Keratinocyte (primary cell): ENCODE measurements at regions not wholly inside any gene's neighbourhood (a gene's known extent, or its start where the extent isn't known, plus 50 kb on each side); places are given as distances from the start of the nearest gene placed in this dataset.
"Not testable (repeated sequence)": the region's sequence is repeated elsewhere in the genome, so short reads cannot be mapped to it uniquely, and the experiment has no call there.

Experiments used
- DNase-seq: peaks from one replicate; pipeline ENCODE4 v3.0.0-alpha.2; 2011; ENCODE audit warnings: low read depth, missing footprints, low spot score
- FAIRE-seq: peaks from 2 replicates; lab custom pipeline; 2011; peaks lifted over from hg19 to GRCh38; lab: Jason Lieb, UNC
- H2AFZ ChIP-seq: 2 replicates; pipeline ENCODE4 v1.6.0; 2012; ENCODE audit warnings: low read length, control low read depth, inconsistent platforms; ENCODE audit not compliant: control insufficient read depth
- H3K27ac ChIP-seq: 2 replicates; pipeline ENCODE4 v1.5.1; 2011; ENCODE audit warnings: low read length; ENCODE audit not compliant: control insufficient read depth, insufficient read depth
- H3K27me3 ChIP-seq: 3 replicates; pipeline ENCODE4 v1.6.0; 2011; ENCODE audit warnings: low read length; ENCODE audit not compliant: control insufficient read depth, insufficient read depth; ENCODE audit errors: extremely low read depth
- H3K36me3 ChIP-seq, 2 experiments: 2 replicates in 1 of 2; 3 replicates in 1 of 2; pipeline ENCODE4 v1.5.1; 2011; ENCODE audit warnings: low read length in 2 of 2, mild to moderate bottlenecking in 1 of 2; ENCODE audit not compliant: control insufficient read depth in 2 of 2, insufficient read depth in 2 of 2; ENCODE audit errors: extremely low read depth in 1 of 2
- H3K4me1 ChIP-seq: 3 replicates; pipeline ENCODE4 v1.5.1; 2011; ENCODE audit warnings: low read length; ENCODE audit not compliant: control insufficient read depth, insufficient read depth; ENCODE audit errors: extremely low read depth
- H3K4me2 ChIP-seq: 3 replicates; pipeline ENCODE4 v1.6.0; 2011; ENCODE audit warnings: low read depth, low read length; ENCODE audit not compliant: control insufficient read depth, insufficient read depth; ENCODE audit errors: extremely low read depth
- H3K4me3 ChIP-seq, 3 experiments: fragments of 200-600 bp in 1 of 3; sonication (generic) in 1 of 3; 2 replicates in 2 of 3; 3 replicates in 1 of 3; pipeline ENCODE4 v1.5.1; 2011 to 2016; ENCODE audit warnings: low read length in 3 of 3, mild to moderate bottlenecking in 3 of 3, control low read depth in 2 of 3, inconsistent platforms in 1 of 3, low read depth in 1 of 3, mixed read lengths in 1 of 3, mixed run types in 1 of 3, moderate library complexity in 1 of 3; ENCODE audit not compliant: control insufficient read depth in 2 of 3, insufficient read depth in 2 of 3; ENCODE audit errors: extremely low read depth in 1 of 3
- H3K79me2 ChIP-seq: 2 replicates; pipeline ENCODE4 v1.6.0; 2012; ENCODE audit warnings: low read length; ENCODE audit not compliant: control insufficient read depth, insufficient read depth
- H3K9ac ChIP-seq: 3 replicates; pipeline ENCODE4 v1.6.0; 2011; ENCODE audit warnings: low read length; ENCODE audit not compliant: control insufficient read depth, insufficient read depth; ENCODE audit errors: extremely low read depth
- H3K9me1 ChIP-seq: 3 replicates; pipeline ENCODE4 v1.6.0; 2011; ENCODE audit warnings: low read length; ENCODE audit not compliant: control insufficient read depth, insufficient read depth; ENCODE audit errors: extremely low read depth
- H3K9me3 ChIP-seq: 2 replicates; pipeline ENCODE4 v1.5.1; 2012; ENCODE audit warnings: low read depth, low read length; ENCODE audit not compliant: control insufficient read depth
- H4K20me1 ChIP-seq: 3 replicates; pipeline ENCODE4 v1.6.0; 2011; ENCODE audit warnings: low read length; ENCODE audit not compliant: control insufficient read depth, insufficient read depth; ENCODE audit errors: extremely low read depth
- CTCF ChIP-seq, 3 experiments: IDR thresholded peaks in 1 of 3; conservative IDR thresholded peaks in 1 of 3; optimal IDR thresholded peaks in 1 of 3; 2 replicates in 2 of 3; 3 replicates in 1 of 3; pipeline versions ENCODE3 to v1.5.1; 2011; ENCODE audit warnings: low read length in 3 of 3, mild to moderate bottlenecking in 3 of 3, moderate library complexity in 2 of 3, control low read depth in 1 of 3, inconsistent platforms in 1 of 3; ENCODE audit not compliant: insufficient read depth in 2 of 3; ENCODE audit errors: extremely low read depth in 1 of 3
- EZH2 ChIP-seq: IDR thresholded peaks from one replicate; pipeline ENCODE4 v1.6.1; 2012; ENCODE audit warnings: inconsistent platforms, mild to moderate bottlenecking, low read length, moderate library complexity
- dilution Hi-C: fragments of 300-500 bp; cut with MboI; formaldehyde crosslinking; loops from one replicate; pipeline ENCODE4 v1.7.0; 2020; ENCODE audit warnings: low sequenced_read_pairs; ENCODE audit not compliant: extremely low pct_ligation_motif_present

GRCh38 chrX:107374831-107375230, 74.6 kb upstream of the FRMPD3 start:
- DNase-seq (no peak), FAIRE-seq (no peak)
- dilution Hi-C loops: no loop called here
- Histone ChIP-seq H3K27ac (no peak overlapping the region), H3K4me3 (no peak overlapping the region), H3K36me3 (no peaks in the 10 kb centered on the region), H3K4me2 (no peak overlapping the region), H3K9me1 (no peaks in the 10 kb centered on the region), H3K79me2 (no peaks in the 10 kb centered on the region), H3K27me3 (no peaks in the 10 kb centered on the region), H3K9ac (no peak overlapping the region), H3K4me1 (no peaks in the 10 kb centered on the region), H2AFZ (no peak overlapping the region), H3K9me3 (no peaks in the 10 kb centered on the region), H4K20me1 (no peaks in the 10 kb centered on the region)
- TF ChIP-seq CTCF (optimal IDR thresholded peaks at IDR 0.05 in 1 of 3, IDR thresholded peaks at IDR 0.05 in 1 of 3, conservative IDR thresholded peaks at IDR 0.05 in 1 of 3; ENCODE audit: extremely low read depth in 1 of 3, insufficient read depth in 2 of 3, low read length in 3 of 3): no peak
- TF ChIP-seq EZH2: no peak

- FAIRE-seq, H3K9ac ChIP-seq, H3K4me1 ChIP-seq, H3K79me2 ChIP-seq, H3K9me1 ChIP-seq, H3K27ac ChIP-seq, H3K4me2 ChIP-seq, dilution Hi-C loops, DNase-seq, H3K36me3 ChIP-seq, H3K4me3 ChIP-seq, H4K20me1 ChIP-seq, H3K27me3 ChIP-seq, H3K9me3 ChIP-seq, H2AFZ ChIP-seq: not testable (repeated sequence)
Observed at GRCh38 chrX:107376186-107376585, 73.3 kb upstream of the FRMPD3 start.

- H3K27me3 ChIP-seq: peaks cover 26% of the 10 kb centered on the region
- H3K27ac ChIP-seq: no peak overlapping the region
- no peak overlapping the region for H3K9ac ChIP-seq
- FAIRE-seq (no peak), DNase-seq (no peak)
- no peaks in the 10 kb centered on the region for H3K9me3 ChIP-seq
- no peak overlapping the region for H3K4me3 ChIP-seq
- no peaks in the 10 kb centered on the region for H3K9me1 ChIP-seq
- no peak for TF ChIP-seq EZH2
- no peak for TF ChIP-seq CTCF (optimal IDR thresholded peaks at IDR 0.05 in 1 of 3, IDR thresholded peaks at IDR 0.05 in 1 of 3, conservative IDR thresholded peaks at IDR 0.05 in 1 of 3; ENCODE audit: extremely low read depth in 1 of 3, insufficient read depth in 2 of 3, low read length in 3 of 3)
- no peaks in the 10 kb centered on the region for H3K4me1 ChIP-seq
- no peak overlapping the region for H3K4me2 ChIP-seq
- no peaks in the 10 kb centered on the region for H3K79me2 ChIP-seq
- dilution Hi-C loops: no loop called here
- H4K20me1 ChIP-seq: no peaks in the 10 kb centered on the region
- H3K36me3 ChIP-seq: no peaks in the 10 kb centered on the region
- no peak overlapping the region for H2AFZ ChIP-seq
Observed at GRCh38 chrX:107384397-107385105, 64.9 kb upstream of the FRMPD3 start.
